MM.1S (cell line): ENCODE measurements at regions not wholly inside any gene's neighbourhood (a gene's known extent, or its start where the extent isn't known, plus 50 kb on each side); places are given as distances from the start of the nearest gene placed in this dataset.

ENCODE experiments used
- DNase-seq: peaks from one replicate; pipeline ENCODE4 v3.0.0-alpha.2; 2015
- H2AFZ ChIP-seq: fragments of 300-600 bp; sonication (generic); 2 replicates; pipeline ENCODE4 v1.6.0; 2016; ENCODE audit warnings: antibody characterized with exemption, low read length
- H3F3A ChIP-seq: fragments of 300-600 bp; sonication (generic); 2 replicates; pipeline ENCODE4 v1.6.1; 2016; ENCODE audit warnings: mild to moderate bottlenecking, antibody characterized with exemption, low read length, moderate library complexity, mixed read lengths; ENCODE audit not compliant: insufficient read depth
- H3K27ac ChIP-seq: fragments of 300-600 bp; sonication (generic); 2 replicates; pipeline ENCODE4 v1.5.1; 2016; ENCODE audit warnings: mild to moderate bottlenecking, low read length
- H3K27me3 ChIP-seq: fragments of 300-600 bp; sonication (generic); replicated peaks from 2 replicates; pipeline ENCODE4 v1.6.0; 2016; ENCODE audit warnings: low read length; ENCODE audit not compliant: insufficient read depth
- H3K36me3 ChIP-seq: fragments of 300-600 bp; sonication (generic); replicated peaks from 2 replicates; pipeline ENCODE4 v1.6.1; 2016; ENCODE audit warnings: mild to moderate bottlenecking, low read length, mixed read lengths; ENCODE audit not compliant: insufficient read depth
- H3K4me1 ChIP-seq: fragments of 300-600 bp; sonication (generic); 2 replicates; pipeline ENCODE4 v1.6.1; 2016; ENCODE audit warnings: low read length, mixed read lengths
- H3K4me2 ChIP-seq: fragments of 300-600 bp; sonication (generic); 2 replicates; pipeline ENCODE4 v1.6.0; 2016; ENCODE audit warnings: low read depth, low read length
- H3K4me3 ChIP-seq: fragments of 300-600 bp; sonication (generic); 2 replicates; pipeline ENCODE4 v1.5.1; 2016; ENCODE audit warnings: low read length, mixed read lengths
- H3K79me2 ChIP-seq: fragments of 300-600 bp; sonication (generic); 2 replicates; pipeline ENCODE4 v1.6.1; 2016; ENCODE audit warnings: mixed run types, low read length, mixed read lengths
- H3K9ac ChIP-seq: fragments of 300-600 bp; sonication (generic); 2 replicates; pipeline ENCODE4 v1.6.1; 2016; ENCODE audit warnings: low read length, mixed read lengths
- H3K9me2 ChIP-seq: fragments of 300-600 bp; sonication (generic); replicated peaks from 2 replicates; pipeline ENCODE4 v1.6.1; 2016; ENCODE audit warnings: mild to moderate bottlenecking, low read length, mixed read lengths; ENCODE audit not compliant: insufficient read depth
- H3K9me3 ChIP-seq: fragments of 300-600 bp; sonication (generic); replicated peaks from 2 replicates; pipeline ENCODE4 v1.6.1; 2016; ENCODE audit warnings: mild to moderate bottlenecking, low read length, mixed read lengths; ENCODE audit not compliant: insufficient read depth
- H4K20me1 ChIP-seq: fragments of 300-600 bp; sonication (generic); 2 replicates; pipeline ENCODE4 v1.6.1; 2016; ENCODE audit warnings: mild to moderate bottlenecking, low read length, moderate library complexity, mixed read lengths; ENCODE audit not compliant: insufficient read depth
- CTCF ChIP-seq: fragments of 300-600 bp; sonication (generic); IDR thresholded peaks from 2 replicates; pipeline ENCODE4 v1.5.1; 2016; ENCODE audit warnings: antibody characterized with exemption, low read length, mixed read lengths
- EZH2 ChIP-seq: fragments of 300-600 bp; sonication (generic); optimal IDR thresholded peaks from 2 replicates; pipeline ENCODE3; 2017; ENCODE audit warnings: low read depth, mild to moderate bottlenecking, antibody characterized with exemption, low read length, mixed read lengths
- EZH2phosphoT487 ChIP-seq: fragments of 300-600 bp; sonication (generic); IDR thresholded peaks from 2 replicates; pipeline ENCODE4 v1.6.1; 2018; ENCODE audit warnings: antibody characterized with exemption, low read length

- no peaks in the 10 kb centered on the region for H3K9me2 ChIP-seq
- no peak overlapping the region for H3K27ac ChIP-seq
- no peaks in the 10 kb centered on the region for H3K79me2 ChIP-seq
- H3K36me3 ChIP-seq, result no peaks in the 10 kb centered on the region
- H4K20me1 ChIP-seq, result no peaks in the 10 kb centered on the region
- no peak overlapping the region for H3K4me2 ChIP-seq
- H3K4me1 ChIP-seq, result no peaks in the 10 kb centered on the region
- H3K9ac ChIP-seq, result no peak overlapping the region
- no peak for DNase-seq
- no peaks in the 10 kb centered on the region for H3K9me3 ChIP-seq
- no peaks in the 10 kb centered on the region for H3K27me3 ChIP-seq
- H3K4me3 ChIP-seq, result no peak overlapping the region
- H2AFZ ChIP-seq, result no peak overlapping the region
- H3F3A ChIP-seq, result no peaks in the 10 kb centered on the region
- no peak for TF ChIP-seq EZH2phosphoT487
Measured at GRCh38 chr4:156443488-156443887, 489.8 kb upstream of the CTSO start.

- Histone ChIP-seq H3K9me2 (no peaks in the 10 kb centered on the region), H2AFZ (no peak overlapping the region), H3K27me3 (no peaks in the 10 kb centered on the region), H3K27ac (no peak overlapping the region), H3K9me3 (no peaks in the 10 kb centered on the region), H4K20me1 (no peaks in the 10 kb centered on the region), H3K4me1 (no peaks in the 10 kb centered on the region), H3K36me3 (no peaks in the 10 kb centered on the region), H3K4me3 (no peak overlapping the region), H3K79me2 (no peaks in the 10 kb centered on the region), H3F3A (no peaks in the 10 kb centered on the region), H3K9ac (no peak overlapping the region), H3K4me2 (no peak overlapping the region)
- no peak for DNase-seq
- TF ChIP-seq CTCF (no peak), EZH2 (no peak), EZH2phosphoT487 (no peak)
Measured at GRCh38 chr4:156442912-156443311, 489.2 kb upstream of the CTSO start.

GRCh38 chr4:156439576-156440200 is 486.0 kb upstream of the CTSO start:
- H2AFZ ChIP-seq, result no peak overlapping the region
- H3K4me2 ChIP-seq, result no peak overlapping the region
- H3K79me2 ChIP-seq, result no peaks in the 10 kb centered on the region

More at GRCh38 chr4:156439576-156440200, 486.0 kb upstream of the CTSO start:
- no peaks in the 10 kb centered on the region for H3K9me3 ChIP-seq
- no peak overlapping the region for H3K9ac ChIP-seq
- H3K4me1 ChIP-seq, result no peaks in the 10 kb centered on the region
- H3K27me3 ChIP-seq, result no peaks in the 10 kb centered on the region
- TF ChIP-seq CTCF (no peak), EZH2phosphoT487 (no peak), EZH2 (no peak)
- no peaks in the 10 kb centered on the region for H3K9me2 ChIP-seq
- H3F3A ChIP-seq, result no peaks in the 10 kb centered on the region
- no peak for DNase-seq
- no peaks in the 10 kb centered on the region for H3K36me3 ChIP-seq
- no peak overlapping the region for H3K27ac ChIP-seq
- no peaks in the 10 kb centered on the region for H4K20me1 ChIP-seq
- no peak overlapping the region for H3K4me3 ChIP-seq
